A549 (cell line): ENCODE measurements at regions not wholly inside any gene's neighbourhood (a gene's known extent, or its start where the extent isn't known, plus 50 kb on each side); places are given as distances from the start of the nearest gene placed in this dataset.
A peak's percentile ranks its signal among the peaks of the same experiment; 100 is the strongest.

ENCODE experiments used
- ATAC-seq, 2 experiments: fragments of 200-7000 bp in 1 of 2; fragments of >200 bp in 1 of 2; cut with Nextera tagmentation in 1 of 2; cut with Tn5 transposase in 1 of 2; 3 replicates each; pipeline versions ENCODE4 v1.8.0 to v1.9.1; 2018 to 2020; ENCODE audit warnings: mild to moderate bottlenecking in 1 of 2, moderate library complexity in 1 of 2
- CTCF ChIA-PET: fragments of 300-600 bp; sonication (Branson Sonifier 250); formaldehyde crosslinking; extraction: SDS; loops from one replicate; lab custom pipeline; 2021; ENCODE audit warnings: antibody characterized with exemption, inconsistent platforms; lab: Yijun Ruan, JAX
- POLR2A ChIA-PET: fragments of 350-600 bp; formaldehyde crosslinking; extraction: SDS; loops from one replicate; lab custom pipeline; 2021; ENCODE audit warnings: antibody characterized with exemption, inconsistent platforms; lab: Yijun Ruan, JAX
- DNase-seq, 2 experiments: peaks; one replicate each; pipeline versions ENCODE4 v3.0.0 to v3.0.0-alpha.2; 2011 to 2016; ENCODE audit warnings: low read depth in 1 of 2, low spot score in 1 of 2
- FAIRE-seq: peaks from 2 replicates; lab custom pipeline; 2011; peaks lifted over from hg19 to GRCh38; lab: Jason Lieb, UNC
- H3K27ac ChIP-seq, 2 experiments: fragments of >200 bp; sonication (Bioruptor Twin); formaldehyde crosslinking; 3 replicates each; pipeline ENCODE4 v1.5.1; 2016 to 2017
- H3K4me1 ChIP-seq: fragments of >200 bp; sonication (Bioruptor Twin); formaldehyde crosslinking; 3 replicates; pipeline ENCODE4 v1.6.1; 2016
- H3K4me2 ChIP-seq: fragments of >200 bp; sonication (Bioruptor Twin); formaldehyde crosslinking; 3 replicates; pipeline ENCODE4 v1.6.1; 2016
- H3K4me3 ChIP-seq: fragments of >200 bp; sonication (Bioruptor Twin); formaldehyde crosslinking; 3 replicates; pipeline ENCODE4 v1.5.1; 2016
- H3K9me3 ChIP-seq: fragments of >200 bp; sonication (Bioruptor Twin); formaldehyde crosslinking; 3 replicates; pipeline ENCODE4 v1.6.1; 2016
- BCL3 ChIP-seq: fragments of >200 bp; sonication (Bioruptor Twin); formaldehyde crosslinking; IDR thresholded peaks from 3 replicates; pipeline ENCODE4 v1.6.1; 2016
- CBX8 ChIP-seq: fragments of 200-600 bp; sonication (generic); IDR thresholded peaks from 2 replicates; pipeline ENCODE4 v1.6.1; 2016
- CEBPB ChIP-seq, 2 experiments: fragments of >200 bp in 1 of 2; sonication (Bioruptor Twin) in 1 of 2; formaldehyde crosslinking in 1 of 2; IDR thresholded peaks; 2 replicates each; pipeline ENCODE4 v1.6.1; 2012 to 2016
- CHD2 ChIP-seq: fragments of 150-350 bp; IDR thresholded peaks from 2 replicates; pipeline ENCODE4 v1.6.1; 2014; ENCODE audit warnings: low read length; ENCODE audit not compliant: partially characterized antibody
- CTCF ChIP-seq: fragments of >200 bp; sonication (Bioruptor Twin); formaldehyde crosslinking; IDR thresholded peaks from 3 replicates; pipeline ENCODE4 v1.5.1; 2016
- EHF ChIP-seq: fragments of 250-450 bp; sonication (Bioruptor Pico); IDR thresholded peaks from 2 replicates; pipeline ENCODE4 v1.5.0; 2020; ENCODE audit warnings: mild to moderate bottlenecking
- EHMT2 ChIP-seq: fragments of 200-600 bp; sonication (generic); IDR thresholded peaks from 2 replicates; pipeline ENCODE4 v1.6.1; 2016; ENCODE audit warnings: antibody characterized with exemption, low read depth, mild to moderate bottlenecking, moderate library complexity
- EP300 ChIP-seq, 2 experiments: fragments of >200 bp; sonication (Bioruptor Twin); formaldehyde crosslinking; IDR thresholded peaks; 2 replicates in 1 of 2; 3 replicates in 1 of 2; pipeline ENCODE4 v1.6.1; 2016 to 2017
- FOSB ChIP-seq: fragments of 250-450 bp; sonication (Bioruptor Pico); IDR thresholded peaks from 2 replicates; pipeline ENCODE4 v1.5.0; 2020; ENCODE audit warnings: mild to moderate bottlenecking, moderate library complexity
- FOSL2 ChIP-seq, 2 experiments: fragments of 450-650 bp in 1 of 2; fragments of >200 bp in 1 of 2; sonication (Bioruptor Twin) in 1 of 2; formaldehyde crosslinking; IDR thresholded peaks; 2 replicates each; pipeline versions ENCODE4 v1.5.0 to v1.6.1; 2016 to 2020; ENCODE audit warnings: mild to moderate bottlenecking in 1 of 2, moderate library complexity in 1 of 2
- FOXS1 ChIP-seq: fragments of 250-450 bp; sonication (Bioruptor Pico); IDR thresholded peaks from 2 replicates; pipeline ENCODE4 v1.5.0; 2020; ENCODE audit warnings: mild to moderate bottlenecking, moderate library complexity
- GATA3 ChIP-seq: IDR thresholded peaks from 2 replicates; pipeline ENCODE4 v1.6.1; 2012; ENCODE audit warnings: borderline replicate concordance
- HOXB13 ChIP-seq: fragments of 250-450 bp; sonication (Bioruptor Pico); IDR thresholded peaks from 2 replicates; pipeline ENCODE4 v1.5.0; 2020; ENCODE audit warnings: low read depth, mild to moderate bottlenecking, moderate library complexity
- HOXB5 ChIP-seq: fragments of 250-450 bp; sonication (Bioruptor Pico); IDR thresholded peaks from 2 replicates; pipeline ENCODE4 v1.5.0; 2020; ENCODE audit warnings: mild to moderate bottlenecking, moderate library complexity
- JUN ChIP-seq, 2 experiments: fragments of >200 bp; sonication (Bioruptor Twin); formaldehyde crosslinking; IDR thresholded peaks; 2 replicates in 1 of 2; 3 replicates in 1 of 2; pipeline ENCODE4 v1.6.1; 2016 to 2017
- KDM1A ChIP-seq: fragments of 200-600 bp; sonication (generic); IDR thresholded peaks from 2 replicates; pipeline ENCODE4 v1.6.1; 2016; ENCODE audit warnings: low read depth, mild to moderate bottlenecking
- NFE2L2 ChIP-seq: fragments of 150-350 bp; conservative IDR thresholded peaks from 2 replicates; pipeline ENCODE4 v1.6.1; 2014; ENCODE audit warnings: low read length
- RAD21 ChIP-seq, 2 experiments: fragments of >200 bp in 1 of 2; sonication (Bioruptor Twin) in 1 of 2; formaldehyde crosslinking in 1 of 2; IDR thresholded peaks in 1 of 2; conservative IDR thresholded peaks in 1 of 2; 2 replicates in 1 of 2; 3 replicates in 1 of 2; pipeline ENCODE4 v1.6.1; 2012 to 2018; ENCODE audit warnings: inconsistent platforms in 1 of 2
- RCOR1 ChIP-seq: fragments of 150-350 bp; IDR thresholded peaks from 2 replicates; pipeline ENCODE4 v1.6.1; 2014; ENCODE audit warnings: antibody characterized with exemption, low read length, low read depth
- SREBF2 ChIP-seq: fragments of 450-650 bp; IDR thresholded peaks from 2 replicates; pipeline ENCODE4 v1.6.1; 2014; ENCODE audit warnings: mild to moderate bottlenecking, moderate library complexity
- TFCP2L1 ChIP-seq: fragments of 250-450 bp; sonication (Bioruptor Pico); IDR thresholded peaks from 2 replicates; pipeline ENCODE4 v1.5.0; 2021; ENCODE audit warnings: mild to moderate bottlenecking
- ZFP36 ChIP-seq: fragments of 450-650 bp; IDR thresholded peaks from 2 replicates; pipeline ENCODE4 v1.6.1; 2014; ENCODE audit warnings: borderline replicate concordance; ENCODE audit not compliant: partially characterized antibody
- WGBS: methylation state at CpG from one replicate; pipeline ENCODE4 v1.1.6; 2017; ENCODE audit errors: missing lambda C conversion rate; 5-methylcytosine and 5-hydroxymethylcytosine counted together

GRCh38 chr21:41684381-41685245 is 82.2 kb downstream of the RIPK4 start:
- Histone ChIP-seq H3K9me3 (no peaks in the 10 kb centered on the region), H3K4me1 (peaks cover 70% of the 10 kb centered on the region), H3K4me2 (peak overlapping the region; percentile 68), H3K4me3 (no peak overlapping the region), H3K27ac (peak overlapping the region; percentile 98)
- ATAC-seq (peak; percentile 65 to 71; a peak in 5 of 6 replicates), FAIRE-seq (no peak), DNase-seq (peak; percentile 40 to 79)
- ChIA-PET POLR2A (no interaction called here), CTCF (interaction anchor here (1.0 to 2.4 kb wide), 6 partner anchors 15 to 105 kb away, joined by 3 to 20 read pairs (median 4); no protein-coding TSS in a partner anchor)
- no peak for TF ChIP-seq ZFP36
- TF ChIP-seq RCOR1: no peak
- TF ChIP-seq RAD21 (conservative IDR thresholded peaks at IDR 0.05 in 1 of 2, IDR thresholded peaks at IDR 0.05 in 1 of 2): peak in 1 of 2 experiments; percentile 13; a peak in 1 of 5 replicates
- 0 out of 2 replicates have a peak, but pooled peaks have one; percentile 12 for TF ChIP-seq GATA3
- no peak for TF ChIP-seq BCL3
- TF ChIP-seq FOXS1 (CRISPR knock-in tag): no peak
- TF ChIP-seq TFCP2L1: no peak
- TF ChIP-seq CHD2: no peak
- TF ChIP-seq FOSL2 (IDR thresholded peaks at IDR 0.05): 0 out of 2 replicates have a peak, but pooled peaks have one; percentile 12
- TF ChIP-seq FOSL2 (CRISPR knock-in tag; IDR thresholded peaks at IDR 0.05): peak; percentile 19; the same call in 1 of the 2 replicates
- no peak for TF ChIP-seq EHF
- no peak for TF ChIP-seq CTCF
- peak in 1 of 2 experiments; percentile 27; a peak in 1 of 4 replicates for TF ChIP-seq CEBPB (IDR thresholded peaks at IDR 0.05)
- peak in 1 of 2 experiments; percentile 29; a peak in 1 of 5 replicates for TF ChIP-seq JUN (IDR thresholded peaks at IDR 0.05)
- 36% methylated on average over 26 of the region's 26 CpGs for WGBS

- ATAC-seq: no peak
- ChIA-PET POLR2A (no interaction called here), CTCF (interaction anchor here (1.0 to 2.4 kb wide), 5 partner anchors 14 to 104 kb away, joined by 3 to 20 read pairs (median 4); no protein-coding TSS in a partner anchor)
- H3K27ac ChIP-seq: peak overlapping the region; percentile 98
- H3K9me3 ChIP-seq: no peaks in the 10 kb centered on the region
- TF ChIP-seq CBX8: no peak
- no peak for TF ChIP-seq FOSB
- TF ChIP-seq SREBF2: no peak
- TF ChIP-seq NFE2L2: no peak
- TF ChIP-seq KDM1A: no peak
- TF ChIP-seq HOXB5 (CRISPR knock-in tag): no peak
- TF ChIP-seq EP300 (IDR thresholded peaks at IDR 0.05): no peak
- TF ChIP-seq EHMT2: no peak
- TF ChIP-seq HOXB13 (CRISPR knock-in tag): no peak
- TF ChIP-seq BCL3: no peak
- DNase-seq: no peak
- FAIRE-seq: no peak
- no peak overlapping the region for H3K4me3 ChIP-seq
- peak overlapping the region; percentile 68 for H3K4me2 ChIP-seq
- 80% methylated on average over 5 of the region's 10 CpGs for whole genome bisulfite sequencing
- peaks cover 74% of the 10 kb centered on the region for H3K4me1 ChIP-seq
These were observed 83.0 kb downstream of the RIPK4 start for GRCh38 chr21:41683815-41684214.
